ENCODE measurements at regions not wholly inside any gene's neighbourhood (a gene's known extent, or its start where the extent isn't known, plus 50 kb on each side); places are given as distances from the start of the nearest gene placed in this dataset.
"Not testable (repeated sequence)": the region's sequence is repeated elsewhere in the genome, so short reads cannot be mapped to it uniquely, and the experiment has no call there.

DNA sequence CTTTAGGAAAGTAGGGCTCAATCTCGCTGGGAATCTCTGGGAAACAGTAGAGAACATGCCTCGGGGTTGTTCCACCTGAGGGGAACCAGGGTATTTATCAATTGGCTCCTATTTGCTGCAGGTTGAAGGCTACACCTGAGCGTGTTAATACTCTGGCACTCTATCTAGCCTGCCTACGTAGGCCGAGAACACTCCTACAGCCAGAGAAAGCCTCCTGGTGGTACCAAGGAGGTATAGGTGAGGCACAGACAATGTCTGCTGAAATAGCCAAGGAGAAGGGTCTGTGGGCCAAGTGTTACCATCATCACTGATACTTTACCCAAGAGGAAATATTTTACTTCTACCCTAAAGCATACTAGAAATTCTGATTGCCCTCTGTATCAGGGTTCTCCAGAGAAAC is 341.0 kb upstream of the UBE2E2 start:
- Histone ChIP-seq H3K9me3 (ENCODE audit: control insufficient read depth in 5 of 5, low read length in 5 of 5) (no peaks in the 10 kb centered on the region), H3K27me3 (ENCODE audit: control insufficient read depth in 5 of 5, insufficient read depth in 4 of 5, low read length in 5 of 5) (no peaks in the 10 kb centered on the region), H3K9ac (ENCODE audit: low read length in 5 of 5) (no peak overlapping the region), H3K4me1 (ENCODE audit: control insufficient read depth in 5 of 5, insufficient read depth in 5 of 5, low read length in 5 of 5) (no peaks in the 10 kb centered on the region), H3K36me3 (ENCODE audit: control insufficient read depth in 5 of 5, insufficient read depth in 5 of 5, low read length in 5 of 5) (no peaks in the 10 kb centered on the region), H3K4me3 (ENCODE audit: low read depth in 1 of 5, low read length in 5 of 5) (no peak overlapping the region), H3K27ac (ENCODE audit: low read depth, low read length) (no peak overlapping the region)

DNA sequence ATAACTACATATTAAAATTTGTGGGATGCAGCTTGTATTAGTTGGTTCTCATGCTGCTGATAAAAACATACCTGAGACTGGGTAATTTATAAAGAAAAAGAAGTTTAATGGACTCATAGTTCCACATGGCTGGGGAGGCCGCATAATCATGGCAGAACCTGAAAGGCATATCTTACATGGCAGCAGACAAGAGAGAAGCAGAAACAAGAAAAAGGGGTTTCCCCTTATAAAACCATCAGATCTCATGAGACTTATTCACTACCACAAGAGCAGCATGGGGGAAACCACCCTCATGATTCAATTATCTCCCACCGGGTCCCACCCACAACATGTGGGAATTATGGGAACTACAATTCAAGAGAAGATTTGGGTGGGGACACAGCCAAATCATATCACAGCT is 320.3 kb upstream of the UBE2E2 start:
- H3K4me3 ChIP-seq (ENCODE audit: low read depth in 1 of 5, low read length in 5 of 5); H3K9ac ChIP-seq (ENCODE audit: low read length in 5 of 5); H3K27ac ChIP-seq (ENCODE audit: low read depth, low read length); H3K27me3 ChIP-seq (ENCODE audit: control insufficient read depth in 5 of 5, insufficient read depth in 4 of 5, low read length in 5 of 5); H3K9me3 ChIP-seq (ENCODE audit: control insufficient read depth in 5 of 5, low read length in 5 of 5); H3K36me3 ChIP-seq (ENCODE audit: control insufficient read depth in 5 of 5, insufficient read depth in 5 of 5, low read length in 5 of 5); H3K4me1 ChIP-seq (ENCODE audit: control insufficient read depth in 5 of 5, insufficient read depth in 5 of 5, low read length in 5 of 5): not testable (repeated sequence)

DNA sequence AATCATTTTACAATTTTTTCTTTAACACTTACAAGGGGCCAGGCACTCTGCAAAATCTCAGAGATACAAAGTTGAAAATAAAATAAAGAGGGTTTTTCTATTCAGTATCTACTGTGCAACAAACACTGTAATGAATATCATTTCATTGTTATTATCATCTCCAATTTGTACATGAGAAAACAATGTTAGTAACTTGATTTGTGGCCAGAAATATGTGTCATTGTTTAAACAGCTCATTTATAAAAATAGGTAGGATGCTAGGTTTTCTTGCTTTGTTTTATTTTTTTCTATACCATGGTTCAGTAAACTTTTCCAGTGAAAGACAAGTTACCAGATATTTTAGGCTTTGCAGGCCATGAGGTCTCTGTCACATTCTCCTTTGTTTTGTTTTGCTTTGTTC is 318.1 kb upstream of the UBE2E2 start:
- Histone ChIP-seq H3K9me3 (ENCODE audit: control insufficient read depth in 5 of 5, low read length in 5 of 5) (no peaks in the 10 kb centered on the region), H3K4me1 (ENCODE audit: control insufficient read depth in 5 of 5, insufficient read depth in 5 of 5, low read length in 5 of 5) (peaks cover 0 to 8% (median 4%) of the 10 kb centered on the region in 5 donors), H3K9ac (ENCODE audit: low read length in 5 of 5) (no peak overlapping the region), H3K36me3 (ENCODE audit: control insufficient read depth in 5 of 5, insufficient read depth in 5 of 5, low read length in 5 of 5) (no peaks in the 10 kb centered on the region), H3K27ac (ENCODE audit: low read depth, low read length) (no peak overlapping the region), H3K27me3 (ENCODE audit: control insufficient read depth in 5 of 5, insufficient read depth in 4 of 5, low read length in 5 of 5) (no peaks in the 10 kb centered on the region), H3K4me3 (ENCODE audit: low read depth in 1 of 5, low read length in 5 of 5) (no peak overlapping the region)

DNA sequence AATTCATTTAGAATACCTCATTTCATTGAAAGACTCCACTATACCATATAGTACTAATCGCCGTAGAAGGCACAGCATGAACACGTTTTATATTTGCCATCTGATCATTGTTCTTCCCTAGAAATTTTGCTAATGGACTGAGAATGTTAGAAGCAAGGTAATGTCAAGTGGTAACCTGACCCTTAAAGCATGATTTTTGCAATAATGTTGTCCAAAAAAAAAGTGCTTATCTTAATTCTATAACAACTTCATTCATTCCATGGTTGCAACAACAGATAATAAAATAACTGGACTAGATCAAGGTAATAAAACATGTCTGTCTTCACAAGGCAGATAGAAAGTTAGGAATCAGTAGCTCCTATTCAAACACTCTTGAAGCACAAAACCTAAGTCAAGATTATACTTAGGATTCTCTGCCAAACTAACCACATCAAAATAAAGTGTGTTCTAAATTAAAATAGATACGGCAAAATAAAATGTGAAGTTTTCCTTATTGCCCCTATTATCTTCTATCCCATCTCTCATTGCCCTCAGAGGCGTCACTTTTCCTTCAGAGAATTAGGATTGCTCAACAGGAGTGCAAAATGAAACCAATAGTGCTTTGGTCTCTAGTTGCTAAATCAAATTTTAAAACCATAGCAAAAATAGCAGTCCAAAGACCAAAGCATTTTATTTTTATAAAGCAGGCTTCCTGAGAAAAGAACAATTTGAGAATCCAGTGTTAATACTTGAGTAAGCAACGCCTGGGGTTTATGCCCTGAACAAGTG is 317.4 kb upstream of the UBE2E2 start:
- H3K27me3 ChIP-seq (ENCODE audit: control insufficient read depth in 5 of 5, insufficient read depth in 4 of 5, low read length in 5 of 5) = no peaks in the 10 kb centered on the region
- no peak overlapping the region for H3K27ac ChIP-seq (ENCODE audit: low read depth, low read length)
- H3K4me3 ChIP-seq (ENCODE audit: low read depth in 1 of 5, low read length in 5 of 5) = no peak overlapping the region
- H3K9ac ChIP-seq (ENCODE audit: low read length in 5 of 5) = no peak overlapping the region
- no peaks in the 10 kb centered on the region for H3K36me3 ChIP-seq (ENCODE audit: control insufficient read depth in 5 of 5, insufficient read depth in 5 of 5, low read length in 5 of 5)
- H3K9me3 ChIP-seq (ENCODE audit: control insufficient read depth in 5 of 5, low read length in 5 of 5) = no peaks in the 10 kb centered on the region
- H3K4me1 ChIP-seq (ENCODE audit: control insufficient read depth in 5 of 5, insufficient read depth in 5 of 5, low read length in 5 of 5) = peaks cover 0 to 8% (median 4%) of the 10 kb centered on the region in 5 donors

DNA sequence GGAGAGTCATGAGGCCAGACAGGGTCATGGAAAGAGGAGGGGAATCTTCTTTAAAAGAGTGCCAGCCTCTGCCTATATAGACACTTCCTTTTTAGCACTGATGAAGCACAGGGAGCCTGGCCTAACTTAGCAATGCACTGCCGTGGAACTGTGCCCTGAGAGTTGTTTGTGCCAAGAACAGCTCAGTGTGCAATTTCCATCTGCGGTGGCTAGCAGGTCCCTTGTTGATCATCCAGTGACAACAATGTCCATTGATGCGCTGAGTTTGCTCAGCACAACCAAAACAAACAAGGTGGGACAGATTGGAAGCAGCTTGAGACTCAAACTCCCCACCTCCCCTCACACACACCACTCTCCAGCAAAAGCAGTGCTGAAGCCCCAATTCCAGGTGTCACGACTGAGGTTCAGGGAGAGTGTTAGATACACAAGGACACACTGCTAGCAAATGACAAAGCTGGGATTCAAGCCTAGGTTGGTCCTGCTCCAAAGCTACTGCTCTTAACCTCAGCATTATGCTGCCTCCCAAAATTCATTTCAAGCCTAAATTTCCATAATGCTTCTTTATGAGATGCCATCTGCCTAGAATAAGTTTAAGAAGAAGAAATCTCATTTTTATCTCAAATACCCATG is 316.6 kb upstream of the UBE2E2 start:
- Histone ChIP-seq H3K4me1 (ENCODE audit: control insufficient read depth in 5 of 5, insufficient read depth in 5 of 5, low read length in 5 of 5) (peaks cover 0 to 8% (median 4%) of the 10 kb centered on the region in 5 donors), H3K36me3 (ENCODE audit: control insufficient read depth in 5 of 5, insufficient read depth in 5 of 5, low read length in 5 of 5) (no peaks in the 10 kb centered on the region), H3K9ac (ENCODE audit: low read length in 5 of 5) (no peak overlapping the region), H3K9me3 (ENCODE audit: control insufficient read depth in 5 of 5, low read length in 5 of 5) (no peaks in the 10 kb centered on the region), H3K27ac (ENCODE audit: low read depth, low read length) (no peak overlapping the region), H3K4me3 (ENCODE audit: low read depth in 1 of 5, low read length in 5 of 5) (peak overlapping the region in 1 of 5 donors; percentile 7), H3K27me3 (ENCODE audit: control insufficient read depth in 5 of 5, insufficient read depth in 4 of 5, low read length in 5 of 5) (peaks cover 0 to 2% (median 0%) of the 10 kb centered on the region in 5 donors)

DNA sequence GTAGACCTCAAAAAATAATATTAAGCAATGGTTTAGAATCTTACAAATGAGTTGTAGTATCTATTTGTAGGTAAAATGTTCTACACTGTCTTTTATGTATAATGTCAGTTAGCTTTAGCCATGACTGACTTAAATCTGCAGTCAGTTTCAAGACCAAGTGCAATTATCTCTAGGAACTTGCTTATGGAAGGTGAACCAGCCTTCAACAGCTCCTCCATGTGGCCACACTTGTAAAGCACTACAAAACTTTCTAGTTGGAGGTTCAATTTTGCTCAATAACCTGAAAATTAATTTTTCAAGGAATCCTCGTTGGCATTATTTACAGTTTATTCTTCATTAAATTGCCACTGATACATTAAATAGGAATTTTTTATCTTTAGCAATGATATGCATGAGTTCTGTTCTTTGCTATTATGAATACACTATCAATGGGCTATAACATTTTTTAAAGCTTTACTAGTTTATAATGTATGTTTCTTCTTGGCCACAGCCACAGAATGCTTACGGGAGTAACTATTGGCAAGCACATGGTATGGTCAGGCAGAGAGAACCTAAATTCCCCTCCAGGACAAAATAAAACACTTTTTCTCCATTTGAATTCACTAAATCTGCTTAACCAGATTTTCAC is 315.3 kb upstream of the UBE2E2 start:
- H3K27ac ChIP-seq (ENCODE audit: low read depth, low read length) = no peak overlapping the region
- H3K4me3 ChIP-seq (ENCODE audit: low read depth in 1 of 5, low read length in 5 of 5) = no peak overlapping the region
- H3K27me3 ChIP-seq (ENCODE audit: control insufficient read depth in 5 of 5, insufficient read depth in 4 of 5, low read length in 5 of 5) = peaks cover 0 to 2% (median 0%) of the 10 kb centered on the region in 5 donors
- peaks cover 0 to 8% (median 4%) of the 10 kb centered on the region in 5 donors for H3K4me1 ChIP-seq (ENCODE audit: control insufficient read depth in 5 of 5, insufficient read depth in 5 of 5, low read length in 5 of 5)
- H3K9ac ChIP-seq (ENCODE audit: low read length in 5 of 5) = no peak overlapping the region
- H3K9me3 ChIP-seq (ENCODE audit: control insufficient read depth in 5 of 5, low read length in 5 of 5) = no peaks in the 10 kb centered on the region
- no peaks in the 10 kb centered on the region for H3K36me3 ChIP-seq (ENCODE audit: control insufficient read depth in 5 of 5, insufficient read depth in 5 of 5, low read length in 5 of 5)

DNA sequence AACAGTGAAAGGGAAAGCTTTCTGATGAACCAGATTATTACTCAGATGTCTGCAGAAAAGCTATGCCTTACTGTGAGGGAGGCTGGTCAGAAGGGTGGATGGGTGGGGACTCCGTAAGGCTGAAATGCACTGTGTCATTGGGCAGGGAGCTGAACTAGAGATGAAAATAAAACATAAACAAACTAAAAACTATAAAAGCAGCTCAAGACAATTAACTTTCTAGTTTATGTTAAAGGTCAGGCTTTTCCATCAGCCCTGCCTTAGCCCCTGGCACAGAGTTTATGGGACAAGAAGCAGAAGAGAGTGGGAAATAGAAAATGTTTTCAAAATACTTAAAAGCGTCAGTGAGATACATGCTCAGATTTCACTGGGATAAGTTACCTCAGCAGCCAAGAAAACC is 310.0 kb upstream of the UBE2E2 start:
- no peaks in the 10 kb centered on the region for H3K9me3 ChIP-seq (ENCODE audit: control insufficient read depth in 5 of 5, low read length in 5 of 5)
- peaks cover 0 to 3% (median 0%) of the 10 kb centered on the region in 5 donors for H3K27me3 ChIP-seq (ENCODE audit: control insufficient read depth in 5 of 5, insufficient read depth in 4 of 5, low read length in 5 of 5)
- no peak overlapping the region for H3K4me3 ChIP-seq (ENCODE audit: low read depth in 1 of 5, low read length in 5 of 5)
- no peaks in the 10 kb centered on the region for H3K4me1 ChIP-seq (ENCODE audit: control insufficient read depth in 5 of 5, insufficient read depth in 5 of 5, low read length in 5 of 5)
- no peaks in the 10 kb centered on the region for H3K36me3 ChIP-seq (ENCODE audit: control insufficient read depth in 5 of 5, insufficient read depth in 5 of 5, low read length in 5 of 5)
- H3K27ac ChIP-seq (ENCODE audit: low read depth, low read length) = no peak overlapping the region
- H3K9ac ChIP-seq (ENCODE audit: low read length in 5 of 5) = no peak overlapping the region

DNA sequence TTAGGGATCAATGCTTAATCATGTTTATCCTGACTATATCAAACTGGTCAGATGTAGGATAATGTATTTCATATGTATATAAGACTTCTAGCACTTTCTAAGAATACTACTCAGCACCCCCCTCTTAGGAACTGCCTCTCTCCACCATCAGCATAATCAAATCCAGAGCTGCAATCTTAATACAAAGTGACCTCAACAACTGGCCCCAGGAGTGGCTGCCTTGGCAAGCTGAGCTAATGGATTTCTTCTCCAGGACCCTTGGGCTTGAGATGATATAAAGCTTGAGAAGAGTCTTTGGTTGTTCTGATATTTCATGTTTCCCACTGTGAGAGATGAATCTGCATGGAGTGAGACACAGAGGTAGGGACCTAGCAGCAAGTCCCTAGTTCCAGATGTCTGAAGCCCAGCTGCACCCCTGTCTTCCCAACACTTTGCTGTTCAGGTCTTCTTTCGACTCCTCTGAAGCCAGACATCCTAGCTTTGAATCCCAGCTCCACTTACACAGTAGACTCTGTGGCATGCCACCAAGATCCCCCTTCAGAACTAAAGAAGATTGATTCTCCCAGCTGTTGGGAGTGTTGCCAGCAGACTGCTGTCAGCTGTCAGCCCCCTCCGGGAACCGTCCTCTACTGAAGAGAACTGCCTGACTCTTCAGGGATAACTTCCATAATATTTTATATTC is 309.3 kb upstream of the UBE2E2 start:
- Histone ChIP-seq H3K9ac (ENCODE audit: low read length in 5 of 5) (no peak overlapping the region), H3K4me3 (ENCODE audit: low read depth in 1 of 5, low read length in 5 of 5) (no peak overlapping the region), H3K27me3 (ENCODE audit: control insufficient read depth in 5 of 5, insufficient read depth in 4 of 5, low read length in 5 of 5) (peaks cover 0 to 3% (median 0%) of the 10 kb centered on the region in 5 donors), H3K9me3 (ENCODE audit: control insufficient read depth in 5 of 5, low read length in 5 of 5) (no peaks in the 10 kb centered on the region), H3K4me1 (ENCODE audit: control insufficient read depth in 5 of 5, insufficient read depth in 5 of 5, low read length in 5 of 5) (no peaks in the 10 kb centered on the region), H3K27ac (ENCODE audit: low read depth, low read length) (no peak overlapping the region), H3K36me3 (ENCODE audit: control insufficient read depth in 5 of 5, insufficient read depth in 5 of 5, low read length in 5 of 5) (no peaks in the 10 kb centered on the region)

DNA sequence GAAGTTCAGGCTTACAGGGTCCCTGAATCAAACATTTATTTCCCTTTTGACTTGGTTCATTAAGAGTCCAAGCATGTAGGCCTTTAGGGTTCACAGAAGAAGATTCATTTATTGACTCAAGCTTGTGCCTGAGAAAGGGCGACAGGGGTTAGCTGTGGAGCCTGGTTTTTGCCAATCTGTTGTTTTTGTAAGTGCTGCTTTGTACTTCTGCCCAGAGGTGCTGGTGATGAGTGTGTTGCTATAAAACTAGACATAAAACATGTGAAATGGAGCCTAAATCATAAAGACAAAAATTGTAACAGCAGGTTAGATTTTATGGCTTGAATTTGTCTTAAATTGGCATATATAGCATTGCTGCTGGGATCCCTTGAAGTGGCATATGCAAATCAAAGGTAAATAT is 308.3 kb upstream of the UBE2E2 start:
- no peak overlapping the region for H3K9ac ChIP-seq (ENCODE audit: low read length in 5 of 5)
- H3K27me3 ChIP-seq (ENCODE audit: control insufficient read depth in 5 of 5, insufficient read depth in 4 of 5, low read length in 5 of 5) = peaks cover 0 to 3% (median 0%) of the 10 kb centered on the region in 5 donors
- no peaks in the 10 kb centered on the region for H3K9me3 ChIP-seq (ENCODE audit: control insufficient read depth in 5 of 5, low read length in 5 of 5)
- no peaks in the 10 kb centered on the region for H3K4me1 ChIP-seq (ENCODE audit: control insufficient read depth in 5 of 5, insufficient read depth in 5 of 5, low read length in 5 of 5)
- H3K4me3 ChIP-seq (ENCODE audit: low read depth in 1 of 5, low read length in 5 of 5) = no peak overlapping the region
- H3K36me3 ChIP-seq (ENCODE audit: control insufficient read depth in 5 of 5, insufficient read depth in 5 of 5, low read length in 5 of 5) = no peaks in the 10 kb centered on the region
- H3K27ac ChIP-seq (ENCODE audit: low read depth, low read length) = no peak overlapping the region

DNA sequence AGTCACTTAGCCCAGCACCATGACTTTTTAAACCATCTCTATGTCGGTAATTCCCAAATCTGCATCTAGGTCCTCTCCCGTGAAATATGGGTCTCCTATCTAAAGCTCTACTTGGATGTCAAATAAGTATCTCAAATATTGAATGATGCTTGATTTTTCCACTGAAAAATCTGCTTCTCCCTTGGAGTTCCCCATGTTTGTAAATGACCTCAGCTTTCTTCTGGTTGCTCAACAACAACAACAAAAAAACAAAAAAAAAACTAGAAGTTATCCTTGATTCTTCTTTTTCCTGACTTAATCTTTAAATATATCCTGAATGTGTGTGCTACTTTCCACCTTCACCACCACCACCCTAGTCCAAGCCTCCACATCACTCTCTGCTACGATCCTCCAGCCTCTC is 307.5 kb upstream of the UBE2E2 start:
- Histone ChIP-seq H3K9ac (ENCODE audit: low read length in 5 of 5) (no peak overlapping the region), H3K27ac (ENCODE audit: low read depth, low read length) (no peak overlapping the region), H3K36me3 (ENCODE audit: control insufficient read depth in 5 of 5, insufficient read depth in 5 of 5, low read length in 5 of 5) (no peaks in the 10 kb centered on the region), H3K9me3 (ENCODE audit: control insufficient read depth in 5 of 5, low read length in 5 of 5) (no peaks in the 10 kb centered on the region), H3K27me3 (ENCODE audit: control insufficient read depth in 5 of 5, insufficient read depth in 4 of 5, low read length in 5 of 5) (peaks cover 0 to 3% (median 0%) of the 10 kb centered on the region in 5 donors), H3K4me3 (ENCODE audit: low read depth in 1 of 5, low read length in 5 of 5) (no peak overlapping the region), H3K4me1 (ENCODE audit: control insufficient read depth in 5 of 5, insufficient read depth in 5 of 5, low read length in 5 of 5) (no peaks in the 10 kb centered on the region)
